Endometrial microvascular endothelial cells (primary cell): ENCODE measurements at regions not wholly inside any gene's neighbourhood (a gene's known extent, or its start where the extent isn't known, plus 50 kb on each side); places are given as distances from the start of the nearest gene placed in this dataset.
"Not testable (repeated sequence)": the region's sequence is repeated elsewhere in the genome, so short reads cannot be mapped to it uniquely, and the experiment has no call there.

Source experiments
- in situ Hi-C: cut with HindIII; loops from 2 replicates; pipeline ENCODE4 v1.10.0; 2017; ENCODE audit warnings: low sequenced_read_pairs, low pct_unique_long_range_greater_than_20kb; ENCODE audit errors: inconsistent ontology term

DNA sequence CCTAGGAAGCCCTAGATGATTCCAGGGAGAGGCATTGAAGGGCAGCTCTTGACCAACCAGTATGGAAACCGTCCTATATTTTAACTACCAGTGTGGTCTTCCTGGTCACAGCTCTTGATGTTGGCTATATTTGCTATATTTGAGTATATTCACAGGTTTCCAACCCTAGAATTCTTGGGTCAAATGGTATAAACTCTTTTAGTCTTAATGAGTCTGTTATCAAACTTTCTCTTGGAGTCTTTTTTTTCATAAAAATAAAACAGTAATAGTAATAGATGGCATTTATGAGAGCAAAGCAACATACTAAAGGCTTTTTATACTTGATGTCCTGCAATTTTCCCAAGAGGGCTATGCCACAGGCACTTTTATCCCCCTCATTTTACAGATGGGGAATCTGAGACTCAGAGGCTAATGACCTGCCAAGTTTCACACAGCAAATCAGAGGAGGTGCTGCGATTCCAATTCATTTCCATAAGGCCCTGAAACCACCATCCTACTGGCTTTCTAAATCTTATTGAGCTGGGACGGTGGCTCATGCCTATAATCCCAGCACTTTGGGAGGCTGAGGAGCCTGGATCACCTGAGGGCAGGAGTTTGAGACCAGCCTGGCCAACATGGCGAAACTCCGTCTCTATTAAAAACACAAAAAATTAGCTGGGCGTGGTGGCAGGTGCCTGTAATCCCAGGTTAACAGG is 217.2 kb upstream of the ZNF217 start:
- in situ Hi-C loops: no loop called here

DNA sequence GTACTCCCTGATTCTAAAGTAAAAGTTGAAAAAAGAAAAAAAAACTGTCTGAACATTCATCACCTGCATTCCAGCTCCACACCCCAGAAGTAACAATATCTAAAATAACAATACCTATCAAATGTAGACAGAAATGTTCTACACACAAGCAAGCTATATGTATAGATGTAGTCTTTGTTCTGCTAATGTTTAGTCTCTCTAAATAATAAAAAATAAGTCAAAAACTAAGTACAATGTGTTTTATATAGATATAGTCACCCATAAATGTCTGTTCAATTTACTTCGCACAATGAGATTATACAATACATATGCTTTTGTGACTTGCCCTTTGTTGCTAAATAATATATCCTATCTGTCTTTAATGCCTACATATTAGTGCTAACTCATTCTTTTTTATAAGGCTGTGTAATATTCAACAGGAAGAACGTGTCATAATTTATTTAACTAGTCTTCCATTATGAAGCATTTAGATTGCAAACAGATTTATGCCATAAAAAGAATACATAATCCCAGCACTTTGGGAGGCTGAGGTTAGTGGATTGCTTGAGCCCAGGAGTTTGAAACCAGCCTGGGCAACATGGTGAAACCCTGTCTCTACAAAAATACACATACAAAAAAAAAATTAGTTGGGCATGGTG is 216.2 kb upstream of the ZNF217 start:
- in situ Hi-C loops: no loop called here

DNA sequence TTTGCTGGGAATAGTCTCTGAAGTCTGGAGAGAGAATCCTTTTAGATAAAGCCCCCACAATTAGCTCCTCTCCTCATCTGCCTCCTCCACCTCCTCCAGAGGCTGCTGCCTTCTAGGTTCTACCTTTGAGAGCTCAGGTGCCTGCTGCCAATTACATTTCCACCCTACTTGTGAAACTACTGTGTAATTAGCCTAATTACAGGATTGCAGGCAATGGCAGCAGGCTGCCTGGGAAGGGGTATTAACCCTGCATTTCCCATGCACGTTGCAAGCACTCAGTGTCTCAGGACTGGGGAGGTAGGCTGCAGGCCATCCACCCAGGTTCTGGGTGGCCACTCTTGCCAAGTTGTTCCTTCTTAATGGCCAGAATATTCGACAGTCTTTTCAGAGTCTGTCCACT is 215.6 kb upstream of the ZNF217 start:
- in situ Hi-C loops: no loop called here

DNA sequence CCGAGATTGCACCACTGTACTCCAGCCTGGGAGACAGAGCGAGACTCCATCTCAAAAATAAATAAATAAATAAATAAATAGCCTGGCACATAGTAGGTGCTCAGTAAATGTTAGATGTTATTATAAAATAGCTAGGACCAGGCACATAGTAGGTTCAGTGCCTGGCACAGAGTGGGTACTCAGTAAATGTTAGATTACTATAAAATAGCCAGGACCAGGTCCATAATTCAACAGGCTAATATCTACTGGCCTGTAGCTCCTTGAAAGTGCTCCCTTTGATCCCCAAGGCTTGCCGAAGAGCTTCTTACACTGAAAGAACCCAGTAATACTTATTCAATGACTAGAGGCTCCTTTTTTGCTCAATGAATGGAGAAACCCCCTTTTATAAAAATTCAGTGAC is 215.1 kb upstream of the ZNF217 start:
- in situ Hi-C loops: no loop called here

DNA sequence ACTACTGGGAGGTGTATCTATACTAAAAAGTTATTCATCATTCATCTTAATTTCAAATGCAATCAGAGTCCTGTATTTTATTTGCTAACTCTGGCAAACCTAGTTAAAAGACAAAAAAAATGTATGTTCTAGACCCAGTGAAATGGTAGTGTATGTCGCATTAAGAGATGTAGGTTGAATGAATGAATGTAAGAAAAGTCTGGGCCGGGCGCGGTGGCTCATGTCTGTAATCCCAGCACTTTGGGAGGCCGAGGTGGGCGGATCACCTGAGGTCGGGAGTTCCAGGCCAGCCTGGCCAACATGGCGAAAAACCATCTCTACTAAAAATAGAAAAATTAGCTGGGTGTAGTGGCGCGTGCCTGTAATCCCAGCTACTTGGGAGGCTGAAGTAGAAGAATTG is 214.7 kb upstream of the ZNF217 start:
- in situ Hi-C loops: not testable (repeated sequence)

DNA sequence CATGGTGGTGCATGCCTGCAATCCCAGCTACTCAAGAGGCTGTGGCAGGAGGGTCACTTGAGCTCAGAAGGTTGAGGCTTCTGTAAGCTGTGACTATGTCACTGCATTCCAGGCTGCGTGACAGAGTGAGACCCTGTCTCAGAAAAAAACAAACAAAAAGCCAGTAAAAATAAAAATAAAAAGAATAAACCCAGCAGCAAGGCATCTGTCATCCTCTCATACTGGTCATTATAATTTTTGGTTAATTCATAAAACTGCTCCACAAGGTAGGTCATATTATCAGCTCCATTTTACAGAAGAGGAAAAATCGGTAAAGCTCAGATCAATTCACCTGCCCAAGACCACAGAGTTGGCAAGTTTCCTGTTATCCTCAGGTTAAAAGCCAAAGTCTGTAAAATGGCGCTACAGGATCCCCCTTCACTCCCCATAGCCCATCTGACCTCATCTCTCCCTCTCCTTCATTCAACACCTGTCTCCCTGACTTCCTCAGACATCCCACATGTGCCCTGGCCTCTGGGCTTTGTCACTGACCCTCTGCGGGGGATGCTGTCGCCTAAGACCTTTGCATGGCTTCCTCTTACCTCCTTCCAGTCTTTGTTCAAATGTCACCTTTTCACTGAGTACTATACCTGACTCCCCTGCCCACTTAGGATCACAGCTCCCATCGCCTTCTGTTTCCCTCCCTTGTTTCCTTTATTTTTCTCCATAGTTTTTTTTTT is 213.2 kb upstream of the ZNF217 start:
- in situ Hi-C loops: no loop called here

DNA sequence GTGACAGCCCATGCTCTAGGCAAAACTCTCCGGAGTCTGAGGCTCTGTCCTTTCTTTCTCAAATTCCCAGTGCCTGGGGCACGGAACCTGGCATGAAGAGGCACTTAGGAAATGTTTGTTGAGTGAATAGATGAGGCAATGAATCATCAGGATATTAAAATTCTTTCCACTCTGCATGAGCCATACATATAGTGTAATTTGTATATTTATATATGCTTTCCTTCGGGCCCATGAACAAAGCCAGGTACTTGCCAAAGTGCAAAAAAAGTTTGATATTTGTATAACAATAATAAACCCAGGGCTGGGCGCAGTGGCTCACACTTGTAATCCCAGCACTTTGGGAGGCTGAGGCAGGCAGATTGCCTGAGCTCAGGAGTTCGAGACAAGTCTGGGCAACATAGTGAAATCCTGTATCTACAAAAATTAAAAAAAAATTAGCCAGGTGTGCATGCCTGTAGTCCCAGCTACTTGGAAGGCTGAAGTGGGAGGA is 212.3 kb upstream of the ZNF217 start:
- in situ Hi-C loops: no loop called here

DNA sequence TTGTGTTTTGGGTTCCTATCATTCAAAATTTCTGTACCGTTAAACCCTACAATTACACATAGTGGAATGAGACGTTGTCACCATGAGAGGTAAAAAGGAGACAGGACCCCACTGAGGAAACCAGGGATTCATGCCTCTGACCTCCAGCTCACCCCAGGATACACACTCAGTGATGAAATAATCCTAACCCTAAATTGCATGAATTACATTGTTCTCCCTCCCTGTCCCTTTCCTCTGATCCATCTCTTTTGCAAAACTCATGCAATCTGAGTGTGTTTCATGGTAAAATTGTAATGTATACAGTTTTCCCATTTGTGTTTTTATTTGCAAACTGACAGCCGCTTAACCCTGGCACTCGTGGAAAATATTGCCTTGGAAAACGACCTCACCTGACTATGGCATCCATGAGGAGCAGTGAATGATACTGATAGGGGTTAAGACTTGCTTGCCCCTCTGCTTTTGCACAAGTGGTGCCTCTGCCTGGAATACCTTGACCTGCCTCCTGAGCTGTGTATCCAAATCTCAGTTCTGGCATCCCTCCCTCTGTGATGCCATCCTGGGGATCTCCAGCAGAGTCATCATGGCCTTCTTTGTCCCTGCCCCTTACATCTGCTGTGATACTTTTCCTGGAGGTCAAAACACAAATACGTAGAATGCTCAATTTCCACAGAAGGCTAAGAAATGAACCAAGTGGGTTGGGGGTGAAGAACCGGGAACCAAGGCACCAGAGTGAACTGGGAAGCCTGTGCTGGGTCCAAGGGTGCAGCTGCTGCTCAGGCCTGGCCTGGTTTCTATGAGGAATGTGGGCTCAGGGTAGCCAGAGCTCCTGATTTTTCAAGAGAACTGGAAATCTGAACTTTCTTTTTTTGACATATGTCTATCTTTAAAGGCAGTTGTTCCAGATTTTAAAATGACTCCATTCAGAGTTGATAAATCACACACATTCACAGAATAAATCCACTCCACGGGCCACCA is 211.6 kb upstream of the ZNF217 start:
- in situ Hi-C loops: no loop called here

DNA sequence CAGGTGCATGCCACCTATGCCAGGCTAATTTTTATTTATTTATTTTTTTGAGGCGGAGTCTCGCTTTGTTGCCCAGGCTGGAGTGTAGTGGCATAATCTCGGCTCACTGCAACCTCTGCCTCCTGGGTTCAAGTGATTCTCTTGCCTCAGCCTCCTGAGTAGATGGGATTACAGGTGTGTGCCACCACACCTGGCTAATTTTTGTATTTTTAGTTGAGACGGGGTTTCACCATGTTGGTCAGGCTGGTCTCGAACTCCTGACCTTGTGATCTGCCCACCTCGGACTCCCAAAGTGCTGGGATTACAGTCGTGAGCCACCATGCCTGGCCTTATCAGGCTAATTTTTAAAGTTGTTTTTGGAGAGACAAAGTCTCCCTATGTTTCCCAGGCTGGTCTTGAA is 210.7 kb upstream of the ZNF217 start:
- in situ Hi-C loops: not testable (repeated sequence)

DNA sequence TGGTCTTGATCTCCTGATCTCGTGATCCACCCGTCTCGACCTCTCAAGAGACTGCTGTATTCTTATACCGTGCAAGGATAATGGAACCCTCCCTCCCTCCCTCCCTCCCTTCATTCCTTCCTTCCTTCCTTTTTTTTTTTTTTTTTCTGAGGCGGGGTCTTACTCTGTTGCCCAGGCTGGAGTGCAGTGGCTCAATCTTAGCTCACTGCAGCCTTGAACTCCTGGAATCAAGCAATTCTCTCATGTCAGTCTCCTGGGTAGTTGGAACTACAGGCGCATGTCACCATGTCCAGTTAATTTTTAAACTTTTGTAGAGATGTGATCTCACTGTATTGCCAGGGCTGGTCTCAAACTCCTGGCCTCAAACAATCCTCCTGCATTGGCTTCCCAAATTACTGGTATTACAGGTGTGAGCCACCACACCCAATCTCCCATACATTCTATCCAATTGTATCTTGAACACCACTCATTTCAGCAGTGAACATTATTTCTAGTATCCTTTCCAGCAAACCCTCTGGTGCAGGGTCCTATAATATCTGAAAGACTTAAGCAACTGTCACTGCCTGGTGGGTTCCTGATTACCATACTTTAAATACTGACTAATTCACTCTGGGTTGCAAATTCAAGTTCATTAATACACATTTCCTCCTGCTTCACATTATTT is 210.0 kb upstream of the ZNF217 start:
- in situ Hi-C loops: no loop called here

DNA sequence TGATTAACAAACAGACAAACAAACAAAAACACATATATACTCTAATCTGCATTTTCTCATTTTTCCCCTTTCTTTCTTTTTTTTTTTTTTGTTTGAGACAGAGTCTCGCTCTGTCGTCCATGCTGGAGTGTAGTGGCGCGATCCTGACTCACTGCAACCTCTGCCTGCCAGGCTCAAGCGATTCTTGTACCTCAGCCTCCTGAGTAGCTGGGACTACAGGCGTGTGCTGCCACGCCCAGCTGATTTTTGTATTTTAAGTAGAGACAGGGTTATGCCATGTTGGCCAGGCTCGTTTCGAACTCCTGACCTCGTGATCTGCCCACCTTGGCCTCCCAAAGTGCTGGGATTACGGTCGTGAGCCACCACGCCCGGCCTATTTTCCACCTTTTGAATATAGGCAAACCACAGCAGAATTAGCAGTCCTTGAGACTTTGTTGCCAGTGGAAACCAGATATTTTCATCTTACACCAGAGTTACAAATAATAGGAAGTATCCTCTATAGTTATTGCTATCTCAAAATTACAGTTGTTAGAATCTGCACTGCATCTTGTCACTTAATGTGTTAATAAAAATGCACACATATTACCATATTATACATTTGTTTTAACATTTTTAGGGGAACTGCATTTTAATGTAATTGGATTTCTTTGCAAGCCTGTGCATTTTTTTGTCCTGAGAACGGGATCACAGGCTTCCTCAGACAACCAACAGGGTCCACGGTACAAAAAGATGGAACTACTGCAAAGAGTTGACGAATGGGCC is 208.2 kb upstream of the ZNF217 start:
- in situ Hi-C loops: no loop called here

DNA sequence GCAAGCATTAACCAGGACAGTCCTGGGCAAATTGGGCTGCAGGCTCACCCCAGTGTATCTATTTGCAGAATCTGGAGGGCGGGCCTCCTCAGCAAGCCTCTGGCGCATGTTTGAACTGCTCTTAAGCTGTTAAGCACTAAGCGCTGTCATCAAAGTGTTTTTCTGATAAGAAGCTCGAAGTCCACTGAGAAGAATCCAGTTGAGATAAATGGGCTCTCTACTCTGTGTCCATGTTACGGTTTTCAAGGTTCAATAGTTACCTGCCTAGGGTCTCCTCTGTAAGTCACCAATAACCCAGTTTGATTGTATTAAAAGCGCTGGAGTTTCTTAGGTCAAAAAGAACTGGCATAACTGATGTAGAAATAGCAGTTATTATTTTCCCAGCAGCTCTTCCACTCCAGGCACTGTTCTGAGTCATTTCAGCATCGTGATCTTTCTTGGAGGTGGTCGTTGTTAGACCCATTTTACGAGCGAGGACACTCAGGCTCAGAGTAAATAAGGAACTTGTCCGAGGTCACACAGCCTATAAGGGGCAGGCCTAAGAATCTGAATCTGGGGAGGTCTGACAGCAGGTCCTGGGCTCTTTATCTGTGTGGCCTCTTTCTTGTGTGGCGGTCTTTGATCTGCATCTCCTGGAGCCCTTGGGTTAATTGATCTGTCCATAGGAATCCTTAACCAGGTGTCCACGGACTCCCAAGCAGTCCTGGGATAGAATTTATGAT is 207.4 kb upstream of the ZNF217 start:
- in situ Hi-C loops: no loop called here

DNA sequence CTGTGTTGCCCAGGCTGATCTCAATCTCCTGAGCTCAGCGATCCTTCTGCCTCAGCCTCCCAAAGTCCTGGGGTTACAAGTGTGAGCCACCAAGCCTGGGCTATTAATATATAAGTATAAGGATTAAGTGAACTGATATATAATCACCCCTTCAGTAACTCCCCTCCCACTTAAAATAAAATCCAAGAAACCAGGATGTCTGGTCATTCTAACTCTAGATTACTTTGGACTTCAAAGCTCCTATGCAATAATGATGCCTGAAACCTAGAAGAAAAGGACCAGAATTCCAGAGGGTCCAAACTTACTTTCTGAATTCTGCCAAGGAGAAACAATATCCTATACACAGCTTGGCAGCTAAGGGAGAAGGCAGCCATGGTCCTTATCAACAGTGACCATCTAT is 206.8 kb upstream of the ZNF217 start:
- in situ Hi-C loops: no loop called here

DNA sequence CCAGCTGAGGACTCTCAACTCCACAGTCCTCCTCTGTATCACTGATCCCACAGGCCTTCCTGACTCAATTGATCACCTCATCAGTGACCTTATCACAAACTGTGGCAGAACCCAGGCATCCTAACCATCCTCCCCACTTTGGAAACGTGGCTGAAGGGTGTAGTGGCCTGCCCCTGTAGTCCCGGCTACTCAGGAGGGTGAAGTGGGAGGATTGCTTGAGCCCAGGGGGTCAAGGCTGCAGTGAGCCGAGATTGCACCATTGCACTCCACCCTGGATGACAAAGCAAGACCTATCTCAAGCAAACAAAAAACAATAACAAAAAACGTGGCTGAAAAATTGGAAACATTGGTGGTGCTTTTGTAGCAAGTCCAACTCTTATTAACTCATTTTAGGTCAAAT is 203.4 kb upstream of the ZNF217 start:
- in situ Hi-C loops: no loop called here

DNA sequence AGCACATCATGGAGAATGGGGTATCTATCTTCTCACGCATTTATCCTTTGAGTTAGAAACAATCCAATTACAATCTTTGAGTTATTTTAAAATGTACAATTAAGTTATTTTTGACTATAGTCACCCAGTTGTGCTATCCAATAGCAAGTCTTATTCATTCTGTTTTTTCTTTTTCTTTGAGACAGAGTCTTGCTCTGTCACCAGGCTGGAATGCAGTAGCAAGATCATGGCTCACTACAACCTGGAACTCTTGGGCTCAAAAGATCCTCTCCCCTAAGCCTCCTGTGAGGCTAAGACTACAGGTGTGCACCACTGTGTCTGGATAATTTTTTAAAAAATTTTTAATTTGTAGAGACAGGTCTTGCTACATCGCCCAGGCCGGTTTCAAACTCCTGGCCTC is 201.5 kb upstream of the ZNF217 start:
- in situ Hi-C loops: no loop called here

DNA sequence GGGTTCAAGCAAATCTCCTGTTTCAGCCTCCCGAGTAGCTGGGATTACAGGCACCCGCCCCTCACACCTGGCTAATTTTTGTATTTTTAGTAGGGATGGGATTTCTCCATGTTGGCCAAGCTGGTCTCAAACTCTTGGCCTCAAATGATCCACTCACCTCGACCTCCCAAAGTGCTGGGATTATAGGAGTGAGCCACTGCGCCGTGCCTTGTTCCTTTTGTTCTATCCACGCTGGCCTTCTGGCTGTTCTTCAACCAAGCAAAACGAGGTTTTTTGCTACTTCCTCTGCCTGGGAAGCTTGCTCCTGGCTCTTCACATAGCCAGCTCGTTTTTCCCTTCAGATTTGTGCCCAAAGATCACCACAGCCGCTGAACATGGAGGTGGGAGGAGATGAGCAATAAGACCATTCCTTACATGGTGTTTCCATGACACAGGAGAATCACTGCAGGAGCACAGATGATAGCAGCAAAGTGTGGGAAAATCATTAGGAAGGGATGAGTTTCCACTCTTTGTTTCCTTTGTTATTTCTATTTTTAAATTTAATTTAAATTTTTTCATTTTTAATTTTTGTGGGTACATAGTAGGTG is 201.0 kb upstream of the ZNF217 start:
- in situ Hi-C loops: no loop called here

DNA sequence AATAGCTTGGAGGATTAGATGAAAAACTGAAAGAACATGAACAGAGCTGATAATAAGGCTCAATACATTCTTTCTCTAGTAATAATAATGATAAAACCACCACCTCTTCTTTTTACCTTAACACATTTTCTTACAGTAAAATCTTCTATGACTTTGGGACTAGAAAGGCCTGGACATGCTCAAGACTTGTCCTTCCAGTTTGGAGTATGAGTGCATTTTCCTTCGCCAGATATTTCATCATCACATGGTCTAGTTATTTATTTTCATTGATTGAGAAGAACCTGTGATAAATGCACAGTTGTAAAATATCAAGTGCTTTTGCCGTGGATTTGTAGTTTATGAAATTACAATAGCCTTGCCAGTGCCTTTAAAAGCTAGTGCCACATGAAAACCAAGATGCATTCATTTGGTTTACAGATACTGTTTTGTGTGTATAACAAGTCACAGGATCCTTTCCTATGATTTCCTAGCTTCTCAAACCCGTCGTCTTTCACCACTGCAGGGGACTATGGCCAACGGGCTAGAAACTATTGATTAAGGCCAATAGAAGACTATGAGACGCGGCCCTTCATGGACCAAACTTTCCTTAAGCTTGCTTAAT is 200.2 kb upstream of the ZNF217 start:
- in situ Hi-C loops: no loop called here
